ENCODE measurements at regions not wholly inside any gene's neighbourhood (a gene's known extent, or its start where the extent isn't known, plus 50 kb on each side); places are given as distances from the start of the nearest gene placed in this dataset.

GRCh38 chr4:113834298-113834697 is 72.8 kb upstream of the CAMK2D start:
- POLR2A ChIA-PET, result no interaction called here

GRCh38 chr4:113832803-113833202 is 71.3 kb upstream of the CAMK2D start:
- H2AFZ ChIP-seq (ENCODE audit: low read depth, low read length), result no peak overlapping the region
- TF ChIP-seq NUFIP1 (IDR thresholded peaks at IDR 0.05; ENCODE audit: partially characterized antibody) (no peak), USF1 (CRISPR knock-in tag; IDR thresholded peaks at IDR 0.05) (no peak), BRF2 (IDR thresholded peaks at IDR 0.05; ENCODE audit: borderline replicate concordance, insufficient read depth, insufficient read length) (no peak), CBX1 (IDR thresholded peaks at IDR 0.05; ENCODE audit: low read depth) (no peak), BRCA1 (IDR thresholded peaks at IDR 0.05) (no peak), BRCA1 (CRISPR knock-in tag; IDR thresholded peaks at IDR 0.05) (no peak), KAT2B (IDR thresholded peaks at IDR 0.05; ENCODE audit: low read depth, low read length) (no peak), CTCFL (IDR thresholded peaks at IDR 0.05; ENCODE audit: borderline replicate concordance, insufficient read depth, low read depth, low read length, poor library complexity, severe bottlenecking) (no peak), HCFC1 (IDR thresholded peaks at IDR 0.05; ENCODE audit: low read depth, low read length) (no peak)
- ATAC-seq (no peak), FAIRE-seq (no peak), DNase-seq (ENCODE audit: extremely low read depth in 1 of 4, low spot score in 3 of 4) (no peak)
- H3K9ac ChIP-seq (ENCODE audit: insufficient read depth in 1 of 2, low read depth in 2 of 2, low read length in 2 of 2), result no peak overlapping the region
- H3K4me3 ChIP-seq, result no peak overlapping the region
- in situ Hi-C loops (cut with MboI), result no loop called here
- BruUV-seq (replicated peaks), result no TSS peak
- H3K4me2 ChIP-seq (ENCODE audit: insufficient read depth, low read length), result no peak overlapping the region
- WGBS (ENCODE audit: insufficient coverage, low coverage, missing lambda C conversion rate), result 0% methylated on average over 4 of the region's 4 CpGs
- no peaks in the 10 kb centered on the region for H3K36me3 ChIP-seq (ENCODE audit: control insufficient read depth, insufficient read depth, low read length)
- POLR2A ChIA-PET, result no interaction called here
- no peaks in the 10 kb centered on the region for H3K9me3 ChIP-seq (replicated peaks; ENCODE audit: control insufficient read depth, insufficient read depth, low read depth, low read length)
- intact Hi-C loops (cut with micrococcal nuclease), result no loop called here
- CTCF ChIA-PET (ENCODE audit: low intra/inter-chr PET ratio), result interaction anchor here (0.6 kb wide), 1 partner anchor 843 kb away, joined by 3 read pairs; no protein-coding TSS in a partner anchor
- H4K20me1 ChIP-seq (replicated peaks; ENCODE audit: control insufficient read depth, insufficient read depth, low read length), result no peaks in the 10 kb centered on the region
- no peak overlapping the region for H3K27ac ChIP-seq (ENCODE audit: extremely low read depth, low read depth, low read length)
- H3K79me2 ChIP-seq (ENCODE audit: control insufficient read depth, insufficient read depth, low read length), result no peaks in the 10 kb centered on the region
- H3K27me3 ChIP-seq (ENCODE audit: control insufficient read depth in 2 of 2, insufficient read depth in 2 of 2, low read length in 2 of 2), result no peaks in the 10 kb centered on the region
- no peaks in the 10 kb centered on the region for H3K9me1 ChIP-seq (ENCODE audit: control insufficient read depth, insufficient read depth, low read length)
- H3K4me1 ChIP-seq (replicated peaks in 1 of 2; ENCODE audit: control insufficient read depth in 2 of 2, insufficient read depth in 2 of 2, low read length in 2 of 2), result no peaks in the 10 kb centered on the region

More at GRCh38 chr4:113834298-113834697, 72.8 kb upstream of the CAMK2D start:
- Histone ChIP-seq H4K20me1 (replicated peaks; ENCODE audit: control insufficient read depth, insufficient read depth, low read length) (no peaks in the 10 kb centered on the region), H3K4me1 (replicated peaks in 1 of 2; ENCODE audit: control insufficient read depth in 2 of 2, insufficient read depth in 2 of 2, low read length in 2 of 2) (no peaks in the 10 kb centered on the region), H3K4me3 (no peak overlapping the region), H2AFZ (ENCODE audit: low read depth, low read length) (no peak overlapping the region), H3K27ac (ENCODE audit: extremely low read depth, low read depth, low read length) (no peak overlapping the region), H3K4me2 (ENCODE audit: insufficient read depth, low read length) (no peak overlapping the region), H3K36me3 (ENCODE audit: control insufficient read depth, insufficient read depth, low read length) (no peaks in the 10 kb centered on the region), H3K9ac (ENCODE audit: insufficient read depth in 1 of 2, low read depth in 2 of 2, low read length in 2 of 2) (no peak overlapping the region), H3K9me1 (ENCODE audit: control insufficient read depth, insufficient read depth, low read length) (no peaks in the 10 kb centered on the region), H3K27me3 (ENCODE audit: control insufficient read depth in 2 of 2, insufficient read depth in 2 of 2, low read length in 2 of 2) (no peaks in the 10 kb centered on the region), H3K79me2 (ENCODE audit: control insufficient read depth, insufficient read depth, low read length) (no peaks in the 10 kb centered on the region), H3K9me3 (replicated peaks; ENCODE audit: control insufficient read depth, insufficient read depth, low read depth, low read length) (no peaks in the 10 kb centered on the region)
- BruUV-seq (replicated peaks), result no TSS peak
- in situ Hi-C loops (cut with MboI) (no loop called here), intact Hi-C loops (cut with micrococcal nuclease) (no loop called here)
- TF ChIP-seq SUPT5H (IDR thresholded peaks at IDR 0.05) (no peak), GTF2E2 (tag; IDR thresholded peaks at IDR 0.05) (no peak), LARP7 (IDR thresholded peaks at IDR 0.05) (no peak), TARDBP (IDR thresholded peaks at IDR 0.05) (no peak), MEF2D (tag; conservative IDR thresholded peaks at IDR 0.05; ENCODE audit: low read depth) (no peak), ZNF77 (CRISPR knock-in tag; IDR thresholded peaks at IDR 0.05) (no peak), NR2F6 (CRISPR knock-in tag; IDR thresholded peaks at IDR 0.05) (no peak), SAFB2 (IDR thresholded peaks at IDR 0.05; ENCODE audit: borderline replicate concordance, low read depth, low read length, severe bottlenecking) (no peak), MTA2 (IDR thresholded peaks at IDR 0.05; ENCODE audit: low read depth) (no peak)
- FAIRE-seq, result no peak
- 2% methylated on average over 3 of the region's 3 CpGs for WGBS (ENCODE audit: insufficient coverage, low coverage, missing lambda C conversion rate)
- no peak for ATAC-seq
- no peak for DNase-seq (ENCODE audit: extremely low read depth in 1 of 4, low spot score in 3 of 4)
- CTCF ChIA-PET (ENCODE audit: low intra/inter-chr PET ratio), result no interaction called here

Measured in K562 (cell line).